Medulla oblongata (tissue), 1 donor: ENCODE measurements at regions not wholly inside any gene's neighbourhood (a gene's known extent, or its start where the extent isn't known, plus 50 kb on each side); places are given as distances from the start of the nearest gene placed in this dataset.
A peak's percentile ranks its signal among the peaks of the same experiment; 100 is the strongest.

Source experiments
- DNase-seq: peaks from one replicate; pipeline ENCODE4 v3.0.0-alpha.2; 2015; ENCODE audit errors: extremely low spot score

DNA sequence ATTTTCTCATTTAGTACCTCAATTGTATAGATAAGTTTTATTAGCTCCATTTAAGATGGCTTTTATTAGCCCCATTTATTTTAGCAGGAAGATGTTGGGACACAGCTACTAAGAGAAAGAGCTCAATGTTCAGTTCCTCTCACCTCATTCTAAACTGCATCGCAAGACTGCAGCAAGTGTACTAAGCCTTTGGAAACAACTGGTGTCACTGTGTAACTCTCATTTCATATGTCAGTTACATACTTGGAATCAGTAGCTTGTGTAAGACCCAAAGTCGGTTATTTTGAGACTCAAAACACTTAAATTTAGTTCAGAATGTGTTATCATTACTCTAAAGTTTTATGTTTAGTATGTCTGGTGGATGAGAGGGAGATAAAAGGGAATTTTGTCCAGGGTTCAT is 482.9 kb downstream of the BMP2 start:
- DNase-seq: no peak

DNA sequence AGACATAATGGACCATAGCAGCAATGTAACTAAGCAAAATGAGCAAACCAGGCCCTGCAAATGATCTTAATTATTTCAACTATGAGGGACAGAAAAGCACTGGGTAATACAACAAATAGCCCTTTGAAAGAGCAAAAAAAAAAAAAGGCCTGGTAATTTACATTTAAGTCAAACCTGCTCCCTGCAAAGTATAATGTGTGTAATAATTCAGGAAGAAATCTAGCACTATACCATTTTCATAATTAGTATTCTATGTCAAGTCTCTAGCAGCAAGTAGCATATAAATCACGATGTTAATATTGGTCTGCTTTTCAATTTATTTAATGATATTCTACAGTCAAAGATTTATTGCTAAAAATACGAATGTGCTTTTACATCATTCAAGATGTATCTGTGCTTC is 489.6 kb downstream of the BMP2 start:
- DNase-seq: no peak

DNA sequence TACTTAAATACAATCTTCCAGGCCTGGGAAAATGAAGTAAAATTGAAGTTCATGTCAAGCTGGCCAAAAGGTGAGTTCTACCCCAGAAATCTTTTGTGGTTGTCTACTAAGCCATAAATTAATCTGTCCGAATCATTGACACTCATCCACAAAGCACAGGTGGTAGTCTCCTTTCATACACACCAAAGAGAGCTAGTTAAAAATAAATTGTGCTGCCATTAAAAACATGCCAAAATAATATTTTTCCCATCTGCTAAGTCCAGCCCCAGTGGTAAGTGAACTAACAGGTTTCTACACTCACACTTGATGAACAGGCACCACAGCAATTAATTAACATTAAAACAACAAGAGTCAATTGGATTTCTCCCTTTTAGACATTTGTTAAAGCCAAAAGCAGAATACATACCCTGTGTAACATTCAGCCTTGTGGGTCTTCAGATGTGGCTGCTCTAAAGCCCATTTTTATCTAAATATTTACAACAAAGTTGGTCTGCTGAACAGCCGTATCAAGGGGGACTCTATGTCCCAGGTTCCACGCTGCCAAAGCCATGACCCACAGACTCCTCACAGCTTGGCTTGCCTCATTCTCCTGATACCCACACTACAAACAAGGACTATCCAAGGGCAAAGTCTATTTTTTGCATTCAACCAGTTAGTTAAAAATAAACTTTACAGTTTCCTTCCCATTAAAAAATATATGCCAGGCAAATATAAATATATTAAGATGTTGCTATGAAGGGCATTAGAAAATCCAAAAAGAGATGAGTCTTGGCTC is 490.4 kb downstream of the BMP2 start:
- DNase-seq: no peak

DNA sequence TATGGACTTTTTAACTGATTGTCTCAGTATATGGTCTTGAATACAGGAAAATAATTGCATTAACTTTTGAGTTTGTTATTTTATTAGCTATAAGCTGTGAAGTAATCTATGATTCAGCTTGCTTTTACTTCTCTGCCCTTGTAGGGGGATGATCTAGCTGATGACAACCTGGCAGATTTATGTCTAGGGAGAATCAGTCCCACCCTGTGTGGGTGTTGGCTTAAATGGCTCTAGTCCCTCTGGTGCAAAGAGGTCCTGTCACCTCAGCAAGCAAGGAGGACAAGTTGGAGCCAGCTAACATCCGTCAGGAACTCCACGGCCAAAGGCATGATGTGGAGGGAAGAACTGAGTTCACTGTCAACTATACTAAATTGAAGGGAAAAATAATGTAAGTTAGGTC is 495.3 kb downstream of the BMP2 start:
- DNase-seq: no peak

DNA sequence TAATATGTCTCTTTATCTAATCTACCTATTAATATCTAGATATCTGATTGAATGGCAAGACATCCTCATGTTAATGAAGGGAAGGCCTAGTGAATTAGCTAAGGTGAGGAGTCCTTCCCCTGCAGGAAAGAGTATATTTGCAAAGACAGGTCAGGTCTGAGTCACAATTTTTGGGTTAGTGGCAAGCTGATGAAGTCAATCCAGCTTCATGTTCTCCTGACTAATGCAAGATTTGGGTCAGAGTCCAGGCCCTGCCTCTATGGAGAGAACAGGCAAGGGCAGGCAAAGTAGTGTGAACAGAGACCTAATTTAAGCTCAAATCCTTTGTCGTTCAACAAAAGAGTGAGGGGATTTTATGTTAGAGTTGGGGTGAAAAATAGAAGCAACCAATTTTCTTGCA is 496.7 kb downstream of the BMP2 start:
- DNase-seq: no peak

DNA sequence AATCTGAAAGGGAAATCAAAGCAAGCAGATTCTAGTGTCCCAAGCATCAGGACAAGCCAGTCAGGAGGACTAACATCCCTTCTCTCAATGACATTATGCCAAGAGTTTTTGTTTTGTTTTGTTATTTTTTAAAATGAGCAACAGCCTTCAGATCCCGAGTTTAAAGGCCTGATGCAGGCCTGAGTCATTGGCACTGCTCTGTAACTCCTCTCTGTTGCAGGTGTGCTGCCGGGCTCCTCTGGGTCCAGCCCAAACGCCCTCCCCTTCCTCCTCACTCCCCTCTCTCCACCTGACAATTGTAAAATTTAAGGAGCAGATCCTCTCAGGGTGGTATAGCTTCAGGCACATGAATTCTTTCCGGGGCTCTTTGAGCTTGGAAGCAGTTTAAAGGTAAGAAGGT is 502.0 kb downstream of the BMP2 start:
- DNase-seq: no peak

DNA sequence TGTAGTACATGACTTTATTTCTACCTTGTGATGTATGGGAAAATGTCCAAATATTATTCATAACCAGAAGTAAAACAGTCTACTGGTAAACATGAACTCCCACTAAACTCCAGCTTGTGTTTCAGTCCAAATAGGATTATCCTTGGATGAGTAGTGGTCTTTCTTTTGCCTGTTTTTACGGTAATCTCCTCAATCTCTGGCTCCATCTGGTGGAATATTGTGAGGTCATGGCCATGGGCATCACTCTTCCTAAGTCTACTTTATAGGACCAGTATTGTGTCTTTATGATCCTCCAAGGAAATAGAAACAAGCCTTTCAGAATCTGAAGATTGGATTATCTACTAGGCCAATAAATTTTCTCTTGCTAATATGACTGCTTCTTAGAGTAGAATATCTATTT is 505.0 kb downstream of the BMP2 start:
- peak; percentile 26 for DNase-seq

DNA sequence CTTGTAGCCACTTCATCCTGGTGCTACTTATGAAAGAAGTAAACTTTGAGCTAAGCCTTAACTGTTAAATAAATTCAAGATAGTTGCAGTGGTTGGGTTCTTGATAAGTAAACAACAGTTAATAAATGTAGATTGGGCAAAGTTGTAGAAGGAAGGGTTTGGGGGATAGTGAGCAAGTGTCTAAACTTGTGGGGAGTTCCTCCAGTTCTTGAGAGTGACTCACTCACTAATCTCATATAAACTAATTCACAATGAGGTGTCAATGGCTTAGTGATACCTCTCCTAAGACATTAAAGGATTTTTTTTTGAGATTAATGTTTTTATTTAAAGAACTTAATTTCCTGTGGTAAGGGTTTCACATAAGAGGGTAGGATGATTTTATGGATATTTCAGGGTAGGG is 507.4 kb downstream of the BMP2 start:
- no peak for DNase-seq

DNA sequence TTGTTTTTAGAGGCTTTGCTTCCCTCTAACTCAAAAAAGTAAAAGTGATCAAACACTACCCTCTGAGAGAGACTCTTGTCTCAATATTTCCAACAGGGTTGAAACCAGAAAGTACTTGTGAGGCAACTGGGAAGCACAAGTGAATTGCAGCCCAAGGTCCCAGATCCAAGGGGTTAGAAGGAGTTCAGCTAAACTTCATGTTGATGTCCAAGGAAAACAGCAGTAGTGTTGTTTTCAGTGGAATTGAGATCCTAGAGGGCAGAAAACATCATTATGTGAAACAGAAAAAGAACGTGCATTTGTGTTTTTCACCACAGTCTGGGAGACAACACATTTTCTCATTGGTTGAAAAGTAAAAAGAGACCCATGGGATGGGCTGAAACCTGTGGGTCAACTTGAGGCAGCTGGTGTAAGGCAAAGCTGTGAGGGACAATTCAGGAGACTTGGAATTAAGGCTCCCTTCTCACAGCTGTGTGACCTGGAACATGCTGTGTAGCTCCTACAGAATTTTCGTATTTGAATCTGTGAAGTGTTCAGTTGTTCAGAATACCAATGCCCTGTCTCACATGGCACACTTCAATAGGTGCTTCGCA is 508.3 kb downstream of the BMP2 start:
- peak; percentile 4 for DNase-seq

DNA sequence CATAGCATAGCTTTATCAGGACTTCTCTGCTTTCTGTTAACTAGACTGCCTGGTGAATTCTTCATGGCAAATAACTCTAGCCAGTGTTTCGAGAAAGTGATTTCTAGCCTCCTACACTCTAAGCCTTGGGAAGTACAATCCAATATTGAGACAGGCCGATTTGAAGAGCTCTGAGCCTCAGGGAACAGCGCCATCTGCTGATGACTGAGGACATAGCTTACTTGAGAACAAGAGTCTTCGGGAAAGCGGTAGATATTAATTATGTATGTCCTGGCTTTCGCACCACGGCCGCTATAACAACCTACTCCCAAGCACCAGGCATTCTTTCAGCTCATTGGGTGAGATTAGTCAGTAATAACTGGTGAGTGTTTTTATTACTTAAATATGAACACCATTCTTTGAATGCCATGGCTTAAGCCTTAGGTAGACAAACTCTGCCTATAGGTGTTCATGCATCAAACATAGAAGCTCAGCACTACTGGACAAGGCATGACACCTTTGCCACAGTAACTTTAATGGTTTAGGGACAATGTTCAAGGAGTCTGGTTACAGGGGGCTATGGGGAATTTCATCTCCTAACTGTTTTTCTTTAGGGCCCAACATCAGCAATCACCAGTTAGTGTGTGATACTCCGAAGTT is 518.6 kb downstream of the BMP2 start:
- DNase-seq: peak; percentile 93

DNA sequence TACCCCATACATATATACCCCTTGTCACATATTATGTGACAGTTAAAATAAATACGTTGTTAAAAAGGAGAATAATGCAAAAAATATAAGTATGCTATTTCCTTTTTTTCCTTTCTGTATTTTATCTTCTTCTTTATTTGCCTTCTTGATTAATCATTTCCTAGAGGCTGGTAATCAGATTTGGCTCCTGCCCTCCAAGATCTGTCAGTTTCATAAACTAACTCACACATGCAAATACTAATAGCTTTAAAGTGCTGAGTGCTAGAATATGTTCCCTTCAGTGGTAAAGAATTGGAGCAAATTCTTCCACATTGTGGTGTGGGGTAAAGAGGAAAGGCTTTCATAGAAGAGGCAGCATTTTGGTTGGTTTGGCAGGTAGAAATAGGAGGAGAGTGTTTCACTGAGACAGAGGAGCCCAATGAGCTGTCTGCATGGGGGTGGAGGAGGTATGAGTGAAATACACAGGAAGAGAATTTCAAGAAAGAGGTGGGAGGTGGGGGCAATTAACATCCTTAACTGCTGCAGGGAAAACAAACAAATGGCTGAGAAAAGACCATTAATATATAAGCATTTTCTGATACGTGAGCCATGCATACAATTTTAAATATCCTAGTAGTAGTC is 523.9 kb downstream of the BMP2 start:
- no peak for DNase-seq

DNA sequence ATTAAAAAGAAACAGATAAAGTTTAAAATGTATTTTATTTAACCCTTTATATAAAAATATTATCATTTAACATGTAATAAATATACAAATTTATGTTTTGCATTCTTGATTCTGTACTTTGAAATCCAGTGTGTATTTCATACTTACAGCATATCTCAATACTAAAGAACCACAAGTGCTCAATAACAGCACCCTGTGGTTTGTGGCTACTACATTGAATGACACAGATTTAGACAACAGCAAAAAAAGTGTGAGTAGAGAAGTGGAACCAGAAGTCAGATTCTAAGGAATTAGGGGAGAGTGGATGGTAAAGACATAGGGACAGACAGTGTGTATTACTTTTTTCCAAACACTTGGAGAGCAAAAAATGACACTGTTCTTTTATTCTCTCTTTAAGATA is 524.5 kb downstream of the BMP2 start:
- no peak for DNase-seq

DNA sequence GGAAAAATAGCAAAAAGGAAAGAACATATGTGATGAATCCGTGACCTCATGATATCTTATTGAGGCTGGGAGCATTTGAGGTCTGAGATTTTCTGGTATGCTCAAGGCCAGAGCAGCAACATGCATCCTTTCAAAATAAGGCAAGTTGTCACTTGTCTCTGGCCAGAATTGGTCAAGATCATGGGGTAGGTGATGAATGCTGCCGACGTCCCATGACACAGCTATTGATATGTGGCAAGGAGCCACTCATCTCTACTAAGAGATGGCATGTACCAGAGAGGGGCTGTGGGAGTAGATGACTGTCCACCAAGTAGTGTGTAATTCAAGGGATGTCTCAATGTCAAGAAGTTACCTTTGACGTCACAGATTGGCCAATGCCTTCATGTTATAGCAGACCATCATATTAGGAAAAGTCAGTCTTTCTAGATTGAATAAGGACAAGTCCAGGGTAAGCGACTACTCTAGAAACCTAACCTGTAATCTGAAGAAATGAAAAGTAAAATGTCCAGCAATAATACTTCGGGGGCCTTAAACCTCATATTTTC is 527.4 kb downstream of the BMP2 start:
- no peak for DNase-seq

DNA sequence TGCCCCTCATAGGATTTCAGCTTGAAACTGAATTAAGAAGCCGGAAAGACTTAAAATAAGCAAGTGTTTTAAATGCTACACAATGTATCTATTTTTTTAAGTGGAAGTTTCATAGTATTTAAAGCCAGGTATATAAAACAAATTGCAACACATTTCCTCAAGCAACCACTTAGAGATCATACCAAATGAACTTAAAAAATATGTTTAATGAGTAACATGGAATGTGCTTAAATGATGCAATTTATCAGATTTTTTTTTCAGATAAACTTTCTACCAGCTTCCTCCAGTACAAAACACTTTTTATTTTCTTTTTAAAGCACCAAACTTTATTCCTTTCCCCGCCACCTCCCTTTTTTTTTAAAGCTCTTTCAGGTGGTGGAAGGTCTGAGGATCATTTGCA is 534.3 kb downstream of the BMP2 start:
- DNase-seq: no peak

DNA sequence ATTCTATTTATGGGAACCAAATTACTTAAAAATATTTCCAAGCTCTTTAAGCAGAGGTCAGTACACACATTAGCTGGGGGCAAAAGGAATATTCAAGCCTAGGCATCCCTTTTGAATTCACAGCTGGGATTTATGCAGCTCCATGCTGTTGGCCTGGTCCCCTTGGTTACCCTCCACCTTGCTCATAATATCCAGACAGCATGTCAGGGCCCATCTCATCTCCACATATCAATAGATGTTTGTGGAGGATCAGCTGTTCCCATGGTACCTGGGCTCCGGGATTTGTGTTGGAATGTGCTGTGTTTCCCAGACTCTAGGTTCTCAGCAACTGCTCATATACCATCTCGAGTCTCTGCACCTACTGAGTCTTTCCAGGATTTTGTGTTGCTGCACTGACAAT is 534.8 kb downstream of the BMP2 start:
- DNase-seq: no peak

DNA sequence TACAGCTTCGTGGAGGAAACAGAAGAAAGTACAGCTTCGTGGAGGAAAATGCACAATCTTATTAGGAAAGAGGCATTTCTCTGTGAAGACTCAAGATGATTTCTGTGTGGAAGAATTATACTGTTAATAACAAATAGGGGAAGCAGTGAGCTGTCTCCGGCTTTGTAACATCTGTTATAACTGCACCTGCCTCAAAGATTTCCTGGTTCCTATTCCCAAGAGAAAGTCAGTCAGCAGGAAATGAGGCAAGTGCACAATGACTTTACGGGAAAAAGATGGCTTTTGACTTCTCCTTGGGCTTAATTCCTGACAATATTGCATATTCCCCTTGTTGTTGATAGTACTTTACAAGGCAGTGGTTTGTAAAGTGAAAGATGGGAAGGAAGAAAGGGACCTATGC is 538.5 kb downstream of the BMP2 start:
- DNase-seq: no peak

DNA sequence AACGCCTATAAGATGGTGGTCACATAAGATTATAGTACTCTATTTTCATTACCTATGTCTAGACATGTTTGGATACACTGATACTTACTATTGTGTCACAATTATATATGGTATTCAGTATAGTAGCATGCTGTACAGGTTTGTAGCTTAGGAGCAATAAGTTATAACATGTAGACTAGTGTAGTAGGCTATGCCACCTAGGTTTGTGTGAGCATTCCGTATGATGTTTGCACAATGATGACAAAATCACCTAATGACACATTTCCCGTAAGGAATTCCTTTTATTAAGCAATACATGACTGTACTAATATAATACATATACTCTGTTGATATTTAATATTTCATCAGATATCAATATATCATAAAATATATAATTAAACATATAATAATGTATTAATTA is 540.7 kb downstream of the BMP2 start:
- DNase-seq: no peak

DNA sequence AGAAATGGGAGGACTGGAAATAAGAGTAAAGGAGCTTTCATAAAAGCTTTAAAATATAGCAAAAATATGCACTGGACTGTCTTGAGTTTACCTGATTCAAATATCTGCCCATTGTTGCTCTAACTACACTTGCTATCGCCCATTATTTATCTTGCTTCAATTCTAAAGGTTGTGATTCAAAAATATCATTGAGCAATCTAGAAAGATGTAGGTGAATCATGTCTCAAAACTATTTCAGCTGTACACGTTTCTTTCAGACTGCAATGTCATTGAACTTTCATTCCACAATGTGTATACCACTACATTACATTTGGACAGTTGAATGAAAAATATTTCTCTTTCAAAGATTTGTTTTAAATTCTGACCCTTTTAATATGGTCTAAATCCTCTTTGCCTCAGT is 545.6 kb downstream of the BMP2 start:
- DNase-seq: no peak

DNA sequence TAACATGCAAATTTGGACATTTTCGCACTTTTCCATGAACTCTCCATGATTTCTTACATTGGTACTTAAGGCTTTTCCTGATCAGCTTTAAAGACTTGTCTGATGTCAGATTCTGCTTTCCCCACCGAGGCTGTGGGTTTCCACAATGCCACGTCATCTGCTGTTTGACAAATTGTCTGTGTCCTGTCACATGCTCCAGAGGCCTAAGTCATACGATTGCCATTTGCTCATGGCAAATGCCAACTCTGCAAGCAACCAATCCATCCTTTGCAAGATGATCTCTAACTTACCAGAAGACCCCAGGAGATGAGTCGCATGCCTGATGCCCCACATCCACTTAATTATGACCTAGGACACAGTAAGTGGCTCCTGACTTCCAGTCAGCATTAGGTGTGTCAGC is 556.5 kb downstream of the BMP2 start:
- no peak for DNase-seq

DNA sequence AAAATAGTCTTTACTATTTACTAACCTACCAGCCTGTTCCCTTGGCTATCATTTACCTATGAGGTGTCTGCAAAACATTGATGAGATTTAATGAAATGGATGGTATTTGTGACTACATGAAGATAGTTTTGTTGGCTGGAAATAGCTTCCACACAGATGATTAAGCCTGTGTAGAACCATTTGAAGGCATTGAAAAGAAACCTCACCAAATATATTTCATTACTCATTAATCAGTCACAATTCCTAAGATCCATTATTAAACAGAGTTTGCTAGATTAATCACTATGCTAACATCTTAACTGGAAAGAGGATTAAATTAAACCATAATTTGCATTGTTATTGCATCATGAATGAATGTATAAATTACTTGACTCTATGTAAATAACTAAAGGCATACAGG is 560.3 kb downstream of the BMP2 start:
- DNase-seq: no peak

DNA sequence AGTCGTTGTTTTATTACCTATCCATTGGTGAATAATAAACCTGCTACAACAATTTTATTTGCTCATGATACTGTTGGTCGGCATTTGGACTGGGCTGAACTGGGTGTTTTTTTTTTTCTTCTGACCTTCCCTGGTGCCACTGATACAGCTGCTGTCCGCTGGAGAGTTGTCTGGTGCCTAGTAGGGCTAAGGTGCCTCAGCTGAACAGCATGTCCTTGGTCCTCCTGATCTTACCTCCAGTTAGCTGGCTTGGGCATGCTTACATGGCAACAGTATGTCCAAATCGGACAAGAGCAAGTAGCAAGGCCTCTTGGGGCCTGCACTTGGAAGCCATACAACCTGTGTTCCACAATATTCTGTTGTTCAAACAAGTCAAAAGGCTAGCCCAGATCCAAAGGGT is 563.4 kb downstream of the BMP2 start:
- DNase-seq: no peak

DNA sequence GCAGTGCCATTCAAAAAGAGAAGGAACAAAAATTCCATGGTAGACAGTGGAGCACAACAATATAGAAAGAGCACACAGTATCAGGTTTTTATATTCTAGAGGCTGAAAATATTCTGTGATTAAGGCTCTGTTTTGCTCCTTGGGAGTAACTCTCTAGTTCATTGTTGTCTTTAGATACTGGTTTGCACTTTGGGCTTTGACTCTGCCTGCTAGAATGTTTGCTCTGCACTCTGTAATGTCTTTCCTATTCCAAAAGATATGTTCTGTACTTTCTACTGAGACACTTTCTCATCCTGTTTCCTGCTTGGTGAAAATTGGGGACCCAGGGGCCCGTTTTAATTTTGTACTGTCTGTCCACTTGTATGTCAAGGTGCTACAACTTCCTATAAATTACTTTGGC is 564.7 kb downstream of the BMP2 start:
- DNase-seq: no peak

DNA sequence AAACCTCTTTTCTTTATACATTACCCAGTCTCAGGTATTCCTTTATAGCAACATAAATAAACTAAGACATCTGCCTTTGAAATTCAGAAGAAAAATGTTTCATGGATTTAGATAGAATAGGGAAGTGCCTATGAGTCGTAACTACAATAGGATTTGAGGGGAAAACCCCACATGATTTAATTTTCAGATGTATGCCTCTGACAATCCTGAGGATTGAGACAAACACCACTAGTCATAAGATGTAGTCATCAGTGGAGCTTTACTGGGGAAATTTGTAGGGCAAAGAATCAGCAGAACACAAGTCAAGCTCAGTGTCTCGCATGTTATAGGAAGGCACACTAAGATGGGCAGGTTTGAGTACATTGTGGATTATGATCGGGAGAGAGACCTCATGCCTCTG is 566.4 kb downstream of the BMP2 start:
- DNase-seq: no peak
